Stimulated activated naive CD8-positive, alpha-beta T cell treated with anti-CD3 and anti-CD28 coated beads, Interleukin-15, amount 100 ng/mL, for 72 hours (primary cell): ENCODE measurements at regions not wholly inside any gene's neighbourhood (a gene's known extent, or its start where the extent isn't known, plus 50 kb on each side); places are given as distances from the start of the nearest gene placed in this dataset.

Experiments
- ATAC-seq: fragments of 150-1000 bp; cut with Tn5 transposase; 2 replicates; pipeline ENCODE4 v1.10.0; 2021; ENCODE audit warnings: mild to moderate bottlenecking, moderate library complexity
- DNase-seq, 2 donors: peaks; one replicate each; pipeline ENCODE4 v3.0.0; 2021 to 2022
- H3K27ac Mint-ChIP-seq, 2 donors: one replicate each; pipeline ENCODE4 v1.8.0; 2022; ENCODE audit warnings: mild to moderate bottlenecking in 2 of 2, mixed read lengths in 2 of 2, moderate library complexity in 2 of 2
- H3K27me3 Mint-ChIP-seq: one replicate; pipeline ENCODE4 v1.8.0; 2022; ENCODE audit warnings: mixed read lengths
- H3K4me1 Mint-ChIP-seq: one replicate; pipeline ENCODE4 v1.8.0; 2022; ENCODE audit warnings: mild to moderate bottlenecking, mixed read lengths
- H3K4me3 Mint-ChIP-seq, 2 donors: one replicate each; pipeline ENCODE4 v1.8.0; 2022; ENCODE audit warnings: mild to moderate bottlenecking in 2 of 2, mixed read lengths in 2 of 2, moderate library complexity in 1 of 2
- H3K9me3 Mint-ChIP-seq, 2 donors: one replicate each; pipeline ENCODE4 v1.8.0; 2022; ENCODE audit warnings: mixed read lengths in 2 of 2

- Mint-ChIP-seq H3K4me3 (no peak overlapping the region), H3K4me1 (no peaks in the 10 kb centered on the region), H3K27me3 (no peaks in the 10 kb centered on the region), H3K9me3 (peaks cover 0 to 5% of the 10 kb centered on the region in 2 donors), H3K27ac (no peak overlapping the region)
- DNase-seq (no peak), ATAC-seq (no peak)
These were observed 354.2 kb upstream of the TMEM229A start for GRCh38 chr7:124387056-124387455.

- no peak for ATAC-seq
- H3K27me3 Mint-ChIP-seq = no peaks in the 10 kb centered on the region
These were observed 346.4 kb upstream of the TMEM229A start for GRCh38 chr7:124379296-124379695.

GRCh38 chr7:124376111-124376510 lies 343.2 kb upstream of the TMEM229A start:
- no peak for DNase-seq
- no peak for ATAC-seq
- H3K27me3 Mint-ChIP-seq = no peaks in the 10 kb centered on the region
- H3K27ac Mint-ChIP-seq = no peak overlapping the region
- H3K4me3 Mint-ChIP-seq = no peak overlapping the region
- no peaks in the 10 kb centered on the region for H3K9me3 Mint-ChIP-seq
- no peaks in the 10 kb centered on the region for H3K4me1 Mint-ChIP-seq

More at GRCh38 chr7:124379296-124379695, 346.4 kb upstream of the TMEM229A start:
- DNase-seq = no peak
- Mint-ChIP-seq H3K4me3 (no peak overlapping the region), H3K27ac (no peak overlapping the region), H3K4me1 (no peaks in the 10 kb centered on the region), H3K9me3 (peaks cover 0 to 5% of the 10 kb centered on the region in 2 donors)

- no peak for ATAC-seq
- Mint-ChIP-seq H3K27ac (no peak overlapping the region), H3K4me1 (no peaks in the 10 kb centered on the region), H3K9me3 (no peaks in the 10 kb centered on the region), H3K27me3 (no peaks in the 10 kb centered on the region), H3K4me3 (no peak overlapping the region)
- DNase-seq = no peak
These were observed 342.5 kb upstream of the TMEM229A start for GRCh38 chr7:124375391-124375790.

GRCh38 chr7:124369310-124369709 lies 336.4 kb upstream of the TMEM229A start:
- Mint-ChIP-seq H3K4me1 (no peaks in the 10 kb centered on the region), H3K27me3 (no peaks in the 10 kb centered on the region), H3K27ac (no peak overlapping the region), H3K9me3 (peaks cover 5 to 6% of the 10 kb centered on the region in 2 donors), H3K4me3 (no peak overlapping the region)
- no peak for DNase-seq
- ATAC-seq = no peak

- H3K27ac Mint-ChIP-seq = no peak overlapping the region
- H3K9me3 Mint-ChIP-seq = peaks cover 11 to 15% of the 10 kb centered on the region in 2 donors
- H3K4me3 Mint-ChIP-seq = no peak overlapping the region
- no peaks in the 10 kb centered on the region for H3K27me3 Mint-ChIP-seq
- ATAC-seq (no peak), DNase-seq (no peak)
- no peaks in the 10 kb centered on the region for H3K4me1 Mint-ChIP-seq
These were observed 333.3 kb upstream of the TMEM229A start for GRCh38 chr7:124366118-124366517.

DNA sequence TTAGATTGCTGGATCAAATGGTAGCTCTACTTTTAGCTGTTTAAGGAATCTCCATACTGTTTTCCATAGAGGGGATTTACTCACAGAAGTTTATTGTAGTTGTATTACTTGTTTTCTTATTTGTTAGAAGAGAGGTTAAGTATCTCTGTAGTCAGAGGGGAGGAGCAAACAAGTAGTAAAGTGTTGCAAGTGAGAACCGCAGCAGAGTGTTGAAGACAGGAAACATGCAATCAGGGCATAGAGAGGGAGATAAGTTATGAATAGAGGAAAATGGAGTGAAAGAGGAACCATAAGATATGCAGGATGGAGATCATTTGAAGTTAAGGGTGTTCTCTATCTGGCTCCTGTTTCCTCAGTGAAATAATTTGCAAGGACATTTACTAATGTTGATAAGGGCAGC lies 331.4 kb upstream of the TMEM229A start:
- peaks cover 11 to 17% of the 10 kb centered on the region in 2 donors for H3K9me3 Mint-ChIP-seq
- H3K4me1 Mint-ChIP-seq = no peaks in the 10 kb centered on the region
- H3K4me3 Mint-ChIP-seq = no peak overlapping the region
- H3K27ac Mint-ChIP-seq = no peak overlapping the region
- ATAC-seq (no peak), DNase-seq (no peak)
- no peaks in the 10 kb centered on the region for H3K27me3 Mint-ChIP-seq

DNA sequence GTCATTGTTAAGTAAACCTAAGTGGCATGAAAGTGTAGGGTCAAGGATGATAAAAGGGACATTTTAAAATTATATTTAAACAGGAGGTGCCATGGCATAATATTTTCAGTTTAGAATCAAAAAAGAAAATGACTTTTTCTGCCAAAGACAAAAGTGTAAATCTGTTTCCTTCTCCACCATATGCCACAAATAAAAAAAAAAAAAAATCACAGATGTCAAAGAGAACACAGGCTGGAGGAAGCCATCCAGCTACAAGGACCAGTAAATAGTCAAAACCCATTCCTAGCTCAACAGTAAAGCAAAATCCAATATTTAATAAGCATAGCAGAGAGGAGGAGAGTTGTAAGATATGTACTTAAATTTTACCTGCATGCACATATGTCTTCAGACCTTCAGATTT lies 321.3 kb upstream of the TMEM229A start:
- H3K27ac Mint-ChIP-seq = no peak overlapping the region
- DNase-seq = no peak
- H3K9me3 Mint-ChIP-seq = no peaks in the 10 kb centered on the region
- no peaks in the 10 kb centered on the region for H3K27me3 Mint-ChIP-seq
- H3K4me3 Mint-ChIP-seq = no peak overlapping the region
- no peaks in the 10 kb centered on the region for H3K4me1 Mint-ChIP-seq
- no peak for ATAC-seq

GRCh38 chr7:124351950-124352349 lies 319.1 kb upstream of the TMEM229A start:
- Mint-ChIP-seq H3K4me1 (no peaks in the 10 kb centered on the region), H3K27ac (no peak overlapping the region), H3K9me3 (peaks cover 5 to 11% of the 10 kb centered on the region in 2 donors), H3K4me3 (no peak overlapping the region), H3K27me3 (no peaks in the 10 kb centered on the region)
- ATAC-seq (no peak), DNase-seq (no peak)

DNA sequence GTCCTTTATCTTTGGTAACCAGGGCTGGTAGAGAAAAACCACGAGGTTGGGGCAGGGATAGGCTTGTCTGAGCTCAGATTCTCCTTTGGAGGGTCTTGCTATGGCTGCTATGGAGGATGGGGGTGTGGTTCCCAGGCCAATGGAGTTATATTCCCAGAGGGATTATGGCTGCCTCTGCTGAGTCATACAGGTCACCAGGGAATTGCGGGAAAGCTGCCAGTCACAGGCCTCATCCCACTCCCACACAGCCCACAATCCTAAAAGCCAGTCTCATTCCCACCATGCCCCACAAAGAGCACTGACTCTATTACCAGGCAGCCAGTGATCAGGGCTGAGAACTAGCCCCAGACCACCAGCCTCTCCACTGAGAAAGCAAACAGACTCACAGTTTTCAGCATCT lies 316.6 kb upstream of the TMEM229A start:
- Mint-ChIP-seq H3K27me3 (no peaks in the 10 kb centered on the region), H3K27ac (no peak overlapping the region), H3K4me1 (no peaks in the 10 kb centered on the region), H3K9me3 (peaks cover 12 to 33% of the 10 kb centered on the region in 2 donors), H3K4me3 (no peak overlapping the region)
- DNase-seq = no peak
- ATAC-seq = no peak

DNA sequence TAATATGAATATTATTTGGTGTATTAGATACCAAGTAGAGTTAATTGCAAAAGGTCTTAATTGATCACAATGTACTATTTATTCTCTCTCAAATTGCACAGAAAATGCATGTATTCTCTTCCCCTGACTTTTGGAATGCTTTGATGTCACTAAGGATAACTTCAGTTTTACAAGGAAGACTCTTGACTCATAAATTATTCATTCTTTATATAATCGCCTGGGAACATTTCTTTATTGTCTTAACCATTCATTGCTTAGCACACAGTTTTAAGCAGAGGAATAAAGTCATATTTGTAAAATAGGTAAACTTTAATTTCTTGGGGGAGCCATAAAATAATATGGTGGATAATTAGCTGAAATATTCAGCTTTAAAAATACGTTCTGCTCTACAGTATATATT lies 306.0 kb upstream of the TMEM229A start:
- H3K27me3 Mint-ChIP-seq = no peaks in the 10 kb centered on the region
- H3K9me3 Mint-ChIP-seq = peaks cover under 1 to 6% of the 10 kb centered on the region in 2 donors
- ATAC-seq = no peak
- H3K4me1 Mint-ChIP-seq = no peaks in the 10 kb centered on the region
- H3K4me3 Mint-ChIP-seq = no peak overlapping the region
- no peak for DNase-seq
- H3K27ac Mint-ChIP-seq = no peak overlapping the region

- no peaks in the 10 kb centered on the region for H3K4me1 Mint-ChIP-seq
- no peak overlapping the region for H3K27ac Mint-ChIP-seq
- ATAC-seq = no peak
- no peak overlapping the region for H3K4me3 Mint-ChIP-seq
- DNase-seq = no peak
- no peaks in the 10 kb centered on the region for H3K27me3 Mint-ChIP-seq
- peaks cover 0 to 15% of the 10 kb centered on the region in 2 donors for H3K9me3 Mint-ChIP-seq
These were observed 298.0 kb upstream of the TMEM229A start for GRCh38 chr7:124330731-124331407.

GRCh38 chr7:124328774-124329173 lies 295.9 kb upstream of the TMEM229A start:
- Mint-ChIP-seq H3K27me3 (no peaks in the 10 kb centered on the region), H3K27ac (no peak overlapping the region), H3K4me3 (no peak overlapping the region), H3K9me3 (peaks cover 0 to 15% of the 10 kb centered on the region in 2 donors), H3K4me1 (no peaks in the 10 kb centered on the region)
- ATAC-seq (no peak), DNase-seq (no peak)

GRCh38 chr7:124324262-124324661 lies 291.4 kb upstream of the TMEM229A start:
- Mint-ChIP-seq H3K27ac (no peak overlapping the region), H3K4me1 (no peaks in the 10 kb centered on the region), H3K4me3 (no peak overlapping the region), H3K27me3 (no peaks in the 10 kb centered on the region), H3K9me3 (peaks cover 0 to 8% of the 10 kb centered on the region in 2 donors)
- no peak for ATAC-seq
- no peak for DNase-seq

DNA sequence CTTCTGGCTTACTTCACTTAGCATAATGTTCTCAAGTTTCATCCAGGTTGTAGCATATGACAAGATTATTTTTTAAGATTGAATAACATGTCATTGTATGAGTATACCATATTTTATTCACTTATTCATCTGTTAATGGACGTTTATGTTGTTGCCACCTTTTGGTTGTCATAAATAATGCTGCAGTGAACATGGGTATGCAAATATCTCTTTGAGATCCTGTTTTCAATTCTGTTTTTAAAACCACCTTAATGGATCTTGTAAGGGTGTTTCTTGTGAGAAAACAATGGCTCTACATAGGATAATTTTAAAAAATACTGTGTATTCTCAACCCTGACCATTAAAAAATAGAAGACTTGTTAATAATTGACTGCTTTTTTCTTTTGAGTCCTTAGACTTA lies 290.7 kb upstream of the TMEM229A start:
- DNase-seq (no peak), ATAC-seq (no peak)
- Mint-ChIP-seq H3K27me3 (no peaks in the 10 kb centered on the region), H3K9me3 (peaks cover 6 to 8% of the 10 kb centered on the region in 2 donors), H3K4me3 (no peak overlapping the region), H3K4me1 (no peaks in the 10 kb centered on the region), H3K27ac (no peak overlapping the region)

- Mint-ChIP-seq H3K27ac (no peak overlapping the region), H3K9me3 (peaks cover 8% of the 10 kb centered on the region in 2 donors), H3K4me3 (no peak overlapping the region), H3K4me1 (no peaks in the 10 kb centered on the region), H3K27me3 (no peaks in the 10 kb centered on the region)
- DNase-seq = no peak
- ATAC-seq = no peak
These were observed 289.7 kb upstream of the TMEM229A start for GRCh38 chr7:124322561-124322960.
